Large intestine (tissue), 3 donors: ENCODE measurements at regions not wholly inside any gene's neighbourhood (a gene's known extent, or its start where the extent isn't known, plus 50 kb on each side); places are given as distances from the start of the nearest gene placed in this dataset.

Experiments
- DNase-seq, 2 donors: peaks; one replicate each; pipeline versions ENCODE4 v3.0.0 to v3.0.0-alpha.2; 2013
- H3K27ac ChIP-seq: one replicate; pipeline ENCODE4 v1.5.1; 2013; ENCODE audit warnings: low read length
- H3K27me3 ChIP-seq: 2 replicates; pipeline ENCODE4 v1.6.1; 2013; ENCODE audit warnings: low read length; ENCODE audit not compliant: control insufficient read depth, insufficient read depth
- H3K36me3 ChIP-seq: 2 replicates; pipeline ENCODE4 v1.6.1; 2013; ENCODE audit warnings: low read length; ENCODE audit not compliant: control insufficient read depth, insufficient read depth
- H3K4me1 ChIP-seq: one replicate; pipeline ENCODE4 v1.6.1; 2013; ENCODE audit warnings: low read length; ENCODE audit not compliant: control insufficient read depth, insufficient read depth
- H3K4me3 ChIP-seq: one replicate; pipeline ENCODE4 v1.5.1; 2013; ENCODE audit warnings: low read length
- H3K9me3 ChIP-seq: one replicate; pipeline ENCODE4 v1.6.1; 2013; ENCODE audit warnings: mild to moderate bottlenecking, low read depth, low read length, moderate library complexity; ENCODE audit not compliant: control insufficient read depth
- WGBS: methylation state at CpG from one replicate; pipeline ENCODE4 v1.1.5; 2013; ENCODE audit warnings: low lambda C conversion rate; ENCODE audit not compliant: insufficient coverage; 5-methylcytosine and 5-hydroxymethylcytosine counted together

- DNase-seq: no peak
- Histone ChIP-seq H3K4me3 (no peak overlapping the region), H3K9me3 (no peaks in the 10 kb centered on the region), H3K27ac (no peak overlapping the region), H3K36me3 (no peaks in the 10 kb centered on the region), H3K4me1 (no peaks in the 10 kb centered on the region), H3K27me3 (no peaks in the 10 kb centered on the region)
- WGBS: 80% methylated on average over 1 of the region's 5 CpGs
These were observed 119.7 kb upstream of the PCDH7 start for GRCh38 chr4:30600246-30601017.

- no peak overlapping the region for H3K4me3 ChIP-seq
- no peaks in the 10 kb centered on the region for H3K27me3 ChIP-seq
- DNase-seq: no peak
- no peak overlapping the region for H3K27ac ChIP-seq
- no peaks in the 10 kb centered on the region for H3K36me3 ChIP-seq
- whole genome bisulfite sequencing: 90% methylated on average over 2 of the region's 3 CpGs
- no peaks in the 10 kb centered on the region for H3K9me3 ChIP-seq
- H3K4me1 ChIP-seq: no peaks in the 10 kb centered on the region
These were observed 118.9 kb upstream of the PCDH7 start for GRCh38 chr4:30601070-30601865.

- H3K27me3 ChIP-seq: no peaks in the 10 kb centered on the region
- no peak for DNase-seq
These were observed 114.5 kb upstream of the PCDH7 start for GRCh38 chr4:30605616-30606190.

GRCh38 chr4:30610361-30610760 is 109.8 kb upstream of the PCDH7 start:
- no peaks in the 10 kb centered on the region for H3K9me3 ChIP-seq
- H3K4me1 ChIP-seq: no peaks in the 10 kb centered on the region
- no peak overlapping the region for H3K27ac ChIP-seq
- no peak for DNase-seq
- H3K27me3 ChIP-seq: no peaks in the 10 kb centered on the region
- no CpG with 5 or more reads among the region's 1 CpG for WGBS
- no peaks in the 10 kb centered on the region for H3K36me3 ChIP-seq
- no peak overlapping the region for H3K4me3 ChIP-seq

More at GRCh38 chr4:30605616-30606190, 114.5 kb upstream of the PCDH7 start:
- H3K36me3 ChIP-seq: no peaks in the 10 kb centered on the region
- no peak overlapping the region for H3K4me3 ChIP-seq
- H3K9me3 ChIP-seq: no peaks in the 10 kb centered on the region
- no peaks in the 10 kb centered on the region for H3K4me1 ChIP-seq
- no peak overlapping the region for H3K27ac ChIP-seq

GRCh38 chr4:30614771-30615170 is 105.4 kb upstream of the PCDH7 start:
- H3K9me3 ChIP-seq: no peaks in the 10 kb centered on the region
- no peaks in the 10 kb centered on the region for H3K27me3 ChIP-seq

GRCh38 chr4:30616942-30617646 is 103.1 kb upstream of the PCDH7 start:
- no peak overlapping the region for H3K4me3 ChIP-seq
- H3K4me1 ChIP-seq: no peaks in the 10 kb centered on the region
- H3K27ac ChIP-seq: no peak overlapping the region
- no peaks in the 10 kb centered on the region for H3K9me3 ChIP-seq
- H3K27me3 ChIP-seq: no peaks in the 10 kb centered on the region
- DNase-seq: no peak
- H3K36me3 ChIP-seq: no peaks in the 10 kb centered on the region
- WGBS: no CpG with 5 or more reads among the region's 2 CpGs

More at GRCh38 chr4:30614771-30615170, 105.4 kb upstream of the PCDH7 start:
- Histone ChIP-seq H3K4me1 (no peaks in the 10 kb centered on the region), H3K27ac (no peak overlapping the region), H3K36me3 (no peaks in the 10 kb centered on the region), H3K4me3 (no peak overlapping the region)
- no peak for DNase-seq

- H3K4me1 ChIP-seq: no peaks in the 10 kb centered on the region
- no peak for DNase-seq
- WGBS: no CpG with 5 or more reads among the region's 2 CpGs
- H3K27me3 ChIP-seq: no peaks in the 10 kb centered on the region
- no peaks in the 10 kb centered on the region for H3K9me3 ChIP-seq
- no peaks in the 10 kb centered on the region for H3K36me3 ChIP-seq
- no peak overlapping the region for H3K4me3 ChIP-seq
- H3K27ac ChIP-seq: no peak overlapping the region
These were observed 102.3 kb upstream of the PCDH7 start for GRCh38 chr4:30617836-30618235.

GRCh38 chr4:30619679-30620078 is 100.5 kb upstream of the PCDH7 start:
- Histone ChIP-seq H3K36me3 (no peaks in the 10 kb centered on the region), H3K4me3 (no peak overlapping the region), H3K4me1 (no peaks in the 10 kb centered on the region), H3K9me3 (no peaks in the 10 kb centered on the region), H3K27ac (no peak overlapping the region), H3K27me3 (no peaks in the 10 kb centered on the region)
- DNase-seq: no peak
- WGBS: 0% methylated on average over 1 of the region's 1 CpG

GRCh38 chr4:30620711-30621110 is 99.5 kb upstream of the PCDH7 start:
- H3K9me3 ChIP-seq: no peaks in the 10 kb centered on the region
- H3K27ac ChIP-seq: no peak overlapping the region
- no peak for DNase-seq
- no peak overlapping the region for H3K4me3 ChIP-seq
- H3K36me3 ChIP-seq: no peaks in the 10 kb centered on the region
- no peaks in the 10 kb centered on the region for H3K27me3 ChIP-seq
- whole genome bisulfite sequencing: 50% methylated on average over 1 of the region's 1 CpG
- H3K4me1 ChIP-seq: no peaks in the 10 kb centered on the region

GRCh38 chr4:30630431-30630830 is 89.7 kb upstream of the PCDH7 start:
- DNase-seq: no peak
- no peak overlapping the region for H3K27ac ChIP-seq
- H3K27me3 ChIP-seq: no peaks in the 10 kb centered on the region
- no peaks in the 10 kb centered on the region for H3K9me3 ChIP-seq
- WGBS: 89% methylated on average over 3 of the region's 3 CpGs
- no peaks in the 10 kb centered on the region for H3K36me3 ChIP-seq
- H3K4me3 ChIP-seq: no peak overlapping the region
- no peaks in the 10 kb centered on the region for H3K4me1 ChIP-seq
